Activated CD4-positive, alpha-beta T cell treated with anti-CD3 and anti-CD28 coated beads for 1 hour (primary cell): ENCODE measurements at regions not wholly inside any gene's neighbourhood (a gene's known extent, or its start where the extent isn't known, plus 50 kb on each side); places are given as distances from the start of the nearest gene placed in this dataset.

Experiments
- DNase-seq: peaks from one replicate; pipeline ENCODE4 v3.0.0-alpha.2; 2020

DNA sequence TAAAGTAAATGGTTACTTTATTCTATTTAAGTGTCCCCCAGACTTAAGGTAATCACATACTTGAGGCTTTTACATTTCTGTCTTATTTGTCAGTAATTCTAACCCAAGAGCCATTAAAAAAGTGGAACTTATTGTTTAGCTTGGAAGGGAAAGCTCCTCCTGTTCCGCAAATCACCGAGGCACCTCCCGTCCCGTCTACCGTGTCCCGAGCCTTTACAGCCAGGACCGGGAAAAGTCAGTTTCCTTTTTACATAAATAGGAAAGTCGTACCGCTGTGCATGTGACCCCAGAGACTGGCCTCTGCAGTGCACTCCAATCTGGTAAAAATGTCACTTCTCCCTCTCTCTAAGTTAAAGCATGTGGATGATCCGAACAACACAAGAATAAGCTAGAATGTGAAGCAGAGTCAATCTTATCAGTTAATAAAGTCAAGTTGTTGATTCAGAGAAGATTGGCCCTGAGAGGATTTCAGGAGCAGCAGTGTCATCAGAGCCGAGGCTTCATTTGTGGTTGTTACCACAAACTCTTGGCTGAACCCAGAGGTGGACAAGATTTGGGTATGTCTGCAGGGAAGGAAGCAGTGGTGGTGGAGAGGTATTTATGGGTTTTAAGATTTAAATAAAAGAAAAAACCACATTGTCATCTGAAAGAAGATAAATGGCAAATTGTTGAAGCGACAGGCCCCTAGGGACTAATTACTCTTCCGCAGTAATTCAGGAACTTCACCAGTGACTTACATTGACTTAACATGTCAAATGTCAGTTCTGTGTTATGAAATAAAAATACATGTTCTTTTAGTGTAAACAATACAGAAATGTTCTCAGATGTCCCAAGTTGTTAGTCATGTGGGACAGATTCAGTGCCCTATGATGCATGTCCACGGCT is 316.6 kb upstream of the ZNF32 start:
- no peak for DNase-seq

DNA sequence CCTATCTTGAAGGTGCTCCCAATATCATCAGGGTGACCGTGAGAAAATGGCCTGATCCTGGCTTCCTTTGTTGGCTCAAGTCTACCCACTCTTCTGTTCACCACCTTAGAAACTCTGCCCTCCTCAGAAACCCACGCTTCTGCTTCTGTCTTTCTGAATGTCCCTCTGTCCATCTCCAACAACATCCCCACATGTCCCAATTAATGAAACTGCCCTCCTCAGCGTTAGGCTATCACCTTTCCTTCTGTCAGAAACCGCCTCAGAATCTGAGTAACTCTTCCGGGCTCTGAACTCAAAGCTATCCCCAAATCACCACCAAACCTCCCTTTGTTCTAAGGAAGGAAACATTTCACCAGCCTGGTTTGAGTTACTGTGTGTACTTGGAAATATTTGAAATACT is 315.8 kb upstream of the ZNF32 start:
- no peak for DNase-seq

DNA sequence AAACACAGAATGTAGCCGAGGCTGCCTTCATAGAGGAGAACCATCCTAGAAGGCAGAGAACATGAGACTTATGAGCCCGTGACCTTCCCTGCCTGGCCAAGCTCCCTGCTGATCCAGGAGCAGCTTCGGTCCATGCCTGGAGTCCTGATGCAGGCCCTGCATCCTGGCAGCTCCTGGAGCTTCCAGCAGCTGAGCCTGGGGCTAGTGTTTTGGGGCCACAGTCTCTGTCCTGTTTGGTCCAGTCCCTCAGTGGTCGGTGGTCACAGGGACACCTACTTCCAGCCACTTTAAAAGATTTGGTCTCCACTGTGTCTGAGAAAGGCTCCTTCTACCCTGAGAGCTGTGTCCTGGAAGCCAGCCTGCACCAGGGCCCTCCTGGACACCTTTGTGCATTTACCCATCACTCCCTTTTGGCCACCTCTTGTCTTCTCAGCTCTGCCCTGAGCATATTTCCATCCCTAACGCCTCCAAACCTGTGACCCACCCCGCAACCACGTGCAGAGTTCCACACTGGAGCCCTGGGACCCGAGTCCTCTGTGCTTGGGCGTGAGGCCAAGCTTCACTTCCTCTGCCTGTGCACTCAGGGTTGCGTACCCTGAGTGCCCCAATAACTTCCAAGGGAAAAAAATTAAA is 315.2 kb upstream of the ZNF32 start:
- no peak for DNase-seq

DNA sequence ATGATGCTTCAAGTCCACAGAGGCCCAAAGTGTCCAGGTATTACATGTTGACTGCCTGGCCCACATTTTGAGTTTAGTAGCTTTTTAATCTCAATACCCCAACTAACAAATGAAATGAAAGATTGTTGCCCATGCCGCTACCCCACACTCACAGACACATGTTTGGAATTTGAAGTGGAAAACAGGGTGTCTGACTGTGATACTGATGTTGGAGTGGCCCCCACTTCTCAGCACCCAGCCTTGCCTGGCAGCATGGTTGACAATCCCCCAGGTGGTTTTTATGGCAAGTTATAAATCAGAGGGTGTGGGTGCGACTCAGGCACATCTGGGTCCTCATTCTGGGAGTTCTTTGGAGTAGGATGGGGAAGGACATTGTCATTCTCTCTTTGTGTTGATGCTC is 314.7 kb upstream of the ZNF32 start:
- DNase-seq: no peak

DNA sequence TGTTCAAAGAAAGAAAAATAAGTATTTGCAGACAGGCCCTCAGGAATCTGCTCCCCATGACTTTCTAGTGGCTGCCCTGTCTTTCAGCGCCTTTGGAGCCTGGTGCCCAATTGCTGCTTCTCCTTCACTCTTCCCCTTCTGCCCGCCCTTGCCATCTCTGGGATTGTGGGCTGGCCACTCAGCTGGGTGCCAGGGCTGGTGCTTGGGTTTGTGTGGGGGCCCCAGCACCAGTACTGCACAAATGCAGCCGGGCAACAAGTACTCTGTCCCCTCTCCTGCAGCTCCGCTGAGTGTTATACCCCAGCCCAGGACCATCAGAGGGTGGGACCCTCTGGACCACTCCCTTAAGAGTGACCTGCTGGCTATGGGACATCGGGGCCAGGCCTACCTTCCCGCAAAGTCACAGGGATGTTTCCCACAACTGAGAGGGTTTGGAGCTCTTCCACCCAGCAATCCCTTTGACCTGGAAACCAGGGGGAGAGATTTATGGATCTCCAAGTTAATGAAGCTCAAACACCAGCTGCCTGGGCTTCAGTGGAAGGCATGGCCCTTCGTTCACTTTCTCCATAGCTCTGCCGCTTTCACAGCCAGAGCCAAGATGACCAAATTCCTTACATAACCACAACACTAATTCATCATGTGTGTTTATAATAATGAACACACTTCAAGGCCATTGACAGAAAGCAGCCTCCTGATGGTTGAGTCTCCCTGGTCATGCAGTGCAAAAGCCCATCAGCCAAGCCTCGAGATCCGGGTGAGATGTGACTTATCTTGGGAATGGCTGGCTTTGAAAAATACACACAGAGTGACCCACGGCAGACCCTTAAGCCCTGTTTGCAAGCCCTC is 313.9 kb upstream of the ZNF32 start:
- no peak for DNase-seq

DNA sequence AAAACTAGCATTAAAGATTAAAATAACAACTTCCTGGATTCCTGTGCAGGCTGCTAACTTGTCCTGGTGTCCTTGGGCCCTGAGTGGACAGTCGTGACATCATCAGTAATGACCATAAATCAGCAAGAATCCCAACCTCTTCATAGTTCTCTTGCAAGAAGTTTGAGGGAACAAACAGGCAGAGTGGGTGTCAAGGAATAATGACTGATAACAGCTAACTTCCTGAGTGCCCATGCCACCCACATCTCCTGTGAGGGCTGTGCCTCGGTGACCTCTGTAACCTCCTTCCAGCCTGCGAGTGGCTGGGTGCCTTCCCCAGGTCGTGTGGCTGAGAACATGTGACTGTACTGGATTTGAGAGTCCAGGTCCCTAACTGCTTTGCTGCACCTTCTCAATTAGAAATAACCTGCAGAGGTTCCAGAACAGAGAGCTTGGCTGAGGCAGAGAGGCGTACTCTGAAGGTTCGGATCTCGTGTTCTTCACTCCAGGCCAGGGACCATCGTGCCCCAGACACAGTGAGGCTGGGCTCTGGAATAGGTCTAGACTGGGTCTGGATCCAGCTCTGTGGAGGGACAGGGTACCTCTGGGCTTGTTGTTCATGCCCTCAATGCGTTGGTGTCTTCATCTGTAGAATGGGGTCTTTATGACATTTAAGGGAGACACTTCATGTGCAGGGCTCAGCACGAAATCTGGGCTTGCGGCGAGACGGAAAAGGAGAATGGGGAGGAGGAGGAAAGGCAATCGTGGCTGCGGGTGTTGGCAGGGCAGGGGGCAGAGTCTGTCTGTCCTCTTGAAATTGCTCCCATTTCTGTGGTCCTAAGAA is 313.1 kb upstream of the ZNF32 start:
- DNase-seq: no peak

DNA sequence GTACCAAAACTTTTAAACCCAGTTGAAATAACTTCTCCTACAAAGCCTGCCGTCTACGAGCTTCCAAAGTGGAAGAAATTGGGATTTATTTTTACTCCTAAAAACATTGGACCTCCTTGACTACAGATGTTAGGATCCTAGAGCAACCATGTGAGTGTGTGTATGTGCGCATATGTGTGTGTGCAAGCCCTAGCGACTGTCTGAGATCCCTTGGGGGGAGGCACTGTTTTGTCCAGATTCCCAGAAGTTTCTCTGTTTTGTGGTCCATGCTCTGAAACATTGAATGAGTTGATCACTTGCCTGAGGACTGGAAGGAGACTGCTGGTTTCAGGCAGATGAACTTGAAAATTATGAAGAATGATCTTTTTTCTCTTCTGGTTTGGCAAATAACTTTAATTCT is 312.3 kb upstream of the ZNF32 start:
- no peak for DNase-seq

DNA sequence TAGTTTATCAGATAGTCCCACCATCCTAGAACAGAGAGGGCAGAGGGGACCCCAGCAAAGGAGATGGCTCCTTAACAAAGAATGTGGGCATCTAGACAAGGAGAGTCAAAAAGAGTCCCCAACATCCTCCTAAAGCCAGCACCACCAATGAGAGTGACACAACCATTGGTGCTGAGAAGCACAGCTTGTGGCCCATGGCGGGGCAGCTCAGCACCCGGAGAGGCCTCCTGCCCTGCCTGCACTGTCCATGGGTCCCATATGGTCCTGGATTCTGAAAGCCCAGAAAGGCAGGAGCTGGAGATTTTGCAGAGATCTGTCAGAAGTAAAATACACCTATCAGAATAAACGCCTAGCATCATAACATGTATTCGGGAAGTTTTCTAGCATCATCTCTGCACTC is 311.8 kb upstream of the ZNF32 start:
- DNase-seq: no peak

DNA sequence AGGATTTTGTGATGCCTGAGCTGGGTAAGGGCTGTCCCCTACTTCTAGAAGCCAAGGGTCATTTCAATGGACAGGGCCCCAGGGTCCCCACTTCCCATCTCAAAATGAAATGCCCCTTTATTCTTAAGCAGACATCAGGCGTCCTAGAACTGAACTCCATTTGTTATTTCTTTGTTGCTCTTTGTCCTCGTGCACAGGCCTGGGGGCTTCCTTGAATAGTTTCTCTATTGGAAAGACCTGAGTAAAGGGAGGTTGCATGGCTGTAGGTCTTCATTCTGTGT is 311.4 kb upstream of the ZNF32 start:
- DNase-seq: no peak

DNA sequence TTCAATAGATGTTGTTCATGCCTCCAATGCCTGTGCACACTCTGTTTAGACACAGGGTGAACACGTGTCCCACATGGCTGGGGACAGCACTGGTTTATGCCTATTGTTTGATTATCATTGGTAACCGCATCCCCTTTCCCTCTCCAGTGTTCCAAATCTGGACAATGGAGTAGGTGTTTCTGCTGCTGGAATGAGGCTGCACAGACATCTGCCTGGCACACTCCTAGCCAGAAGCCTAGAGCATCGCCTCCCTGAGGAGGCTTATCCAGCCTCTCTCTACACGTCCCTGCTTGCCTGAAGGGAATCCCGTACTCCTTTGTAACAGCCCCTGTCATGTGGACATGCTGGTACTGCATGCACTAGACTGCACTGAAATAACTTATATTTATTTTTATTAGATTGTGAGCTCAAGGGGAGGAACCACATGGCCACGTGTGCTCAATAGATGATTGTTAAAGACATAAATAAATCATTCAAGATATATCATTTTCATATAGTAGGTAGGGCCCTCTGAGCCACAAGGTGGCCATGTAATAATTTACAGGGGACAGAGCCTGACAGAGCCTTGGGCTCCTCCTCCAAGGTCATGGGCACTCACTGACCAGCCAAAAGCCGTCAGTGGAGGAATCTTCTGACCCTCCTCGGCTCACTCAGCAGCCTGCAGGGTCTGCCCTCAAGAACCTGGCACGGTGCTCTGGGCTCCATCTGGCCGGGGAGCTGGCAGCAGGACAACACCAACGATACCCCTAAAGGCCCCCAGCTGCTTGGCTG is 310.9 kb upstream of the ZNF32 start:
- no peak for DNase-seq

DNA sequence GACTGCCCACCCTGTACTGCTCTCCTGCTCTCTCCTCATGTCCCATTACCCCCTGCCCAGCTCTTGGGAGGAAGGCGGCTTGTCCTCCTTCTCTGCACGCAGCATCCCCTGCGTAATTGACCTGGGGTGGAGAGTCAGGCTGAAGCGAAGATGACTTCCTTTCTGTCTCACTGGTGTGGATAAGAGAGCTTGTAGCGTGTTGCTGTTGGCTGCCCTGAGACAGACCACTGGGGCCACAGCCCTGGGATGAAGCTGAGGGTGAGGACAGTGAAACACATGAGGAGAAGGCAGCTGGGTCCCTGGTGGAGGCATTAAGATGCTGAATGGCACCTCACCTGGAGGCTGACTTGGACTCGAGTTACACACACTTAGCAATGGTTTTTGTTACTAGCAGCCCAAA is 310.3 kb upstream of the ZNF32 start:
- no peak for DNase-seq

DNA sequence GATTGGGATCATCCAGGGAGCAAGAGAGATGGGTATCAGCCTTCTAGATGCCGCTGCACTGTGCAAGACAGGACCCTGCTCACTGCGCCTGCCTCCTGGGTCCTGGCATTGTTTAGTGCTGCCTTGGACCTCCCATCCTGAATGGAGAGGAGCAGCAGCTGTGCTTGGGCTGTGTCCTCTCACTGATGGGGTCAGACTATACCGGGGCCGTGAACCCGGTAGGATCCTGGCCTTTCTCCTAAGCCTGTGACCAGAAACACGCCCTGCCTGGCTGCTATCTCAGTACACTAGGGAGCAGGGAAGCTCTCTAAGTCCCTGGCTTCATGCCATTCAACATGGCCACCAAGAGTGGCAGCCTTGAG is 309.4 kb upstream of the ZNF32 start:
- DNase-seq: no peak

DNA sequence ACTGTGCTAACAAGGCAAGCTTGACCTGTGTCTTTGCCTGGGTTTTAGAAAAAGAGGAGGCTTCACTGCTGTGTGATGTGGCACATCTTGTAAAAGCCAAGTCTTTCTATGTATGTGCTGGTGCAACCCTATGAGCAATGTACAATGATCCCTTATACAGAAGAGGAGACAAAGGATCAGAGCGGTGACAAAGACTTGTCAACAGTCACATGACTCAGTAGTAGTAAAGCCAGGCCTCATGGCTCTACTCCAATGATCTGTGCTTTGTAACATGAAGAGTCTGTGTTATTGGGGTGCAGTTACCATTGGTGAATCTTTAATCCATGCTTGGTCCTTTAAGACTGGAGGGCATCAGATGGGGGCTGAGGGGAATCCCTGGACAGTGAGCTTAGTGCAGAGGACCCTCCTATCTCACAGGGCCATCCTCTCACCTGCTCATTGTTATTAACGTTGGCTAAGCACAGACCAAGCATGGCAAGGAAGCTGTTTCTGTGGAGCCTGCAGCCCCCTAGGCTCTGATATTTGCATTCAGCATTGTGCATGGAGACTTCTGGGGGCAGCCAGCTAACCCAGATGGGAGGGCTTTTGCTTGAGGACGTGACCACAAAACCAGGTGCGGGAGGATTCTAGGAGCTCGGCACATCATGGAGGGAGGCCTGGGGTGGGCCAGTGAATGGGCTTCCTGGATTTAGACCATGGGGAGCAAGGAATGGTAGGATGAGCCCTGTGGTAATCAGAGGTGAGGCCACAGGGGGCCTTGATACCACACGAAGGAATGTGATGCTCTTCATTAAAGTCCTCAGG is 308.8 kb upstream of the ZNF32 start:
- no peak for DNase-seq

DNA sequence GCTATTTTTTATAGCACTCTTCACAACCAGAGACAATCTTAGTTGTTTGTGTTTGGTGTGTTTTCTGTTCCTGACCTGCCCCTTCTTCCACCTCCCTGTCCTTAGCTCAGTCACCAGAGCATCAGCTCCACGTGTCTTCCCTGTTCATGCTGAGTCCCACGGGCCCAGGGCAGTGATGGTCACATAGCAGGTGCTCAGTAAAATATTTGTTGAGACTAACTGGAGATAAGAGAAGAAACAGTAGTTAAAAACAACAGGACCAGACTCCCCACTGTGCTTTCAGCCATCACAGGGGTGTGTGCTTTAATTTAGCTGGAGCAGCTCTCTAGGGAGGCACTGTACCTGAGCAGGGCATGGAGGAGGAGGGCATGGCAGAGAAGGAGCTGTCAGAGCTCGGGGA is 307.3 kb upstream of the ZNF32 start:
- no peak for DNase-seq

DNA sequence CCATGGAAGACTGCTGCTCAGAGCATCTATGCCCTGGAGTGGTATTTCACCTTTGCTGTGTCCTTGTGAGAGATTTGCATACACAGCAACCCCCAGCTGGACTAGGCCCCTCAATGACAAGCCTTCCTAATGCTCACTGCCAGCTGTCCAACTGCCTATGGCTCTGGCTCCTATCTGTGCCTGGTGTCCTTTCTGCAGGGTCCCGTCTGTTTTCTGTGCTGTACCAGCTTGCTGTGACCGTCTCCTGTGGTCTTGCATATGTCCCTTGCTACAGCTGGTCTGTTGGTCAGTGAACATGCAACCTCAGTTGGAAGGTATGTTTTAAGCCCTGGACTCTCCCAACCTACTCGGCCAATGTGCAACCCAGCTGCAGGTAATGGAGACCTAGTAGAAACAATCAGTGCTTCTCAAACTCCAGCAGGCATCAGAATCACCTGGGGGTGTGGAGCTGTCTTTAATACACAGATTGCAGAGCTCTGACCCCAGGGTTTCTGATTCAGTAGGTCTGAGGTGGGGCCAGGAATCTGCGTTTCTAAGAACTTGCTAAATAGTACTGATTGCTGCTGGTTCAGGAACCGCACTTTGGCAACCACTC is 306.4 kb upstream of the ZNF32 start:
- DNase-seq: no peak

DNA sequence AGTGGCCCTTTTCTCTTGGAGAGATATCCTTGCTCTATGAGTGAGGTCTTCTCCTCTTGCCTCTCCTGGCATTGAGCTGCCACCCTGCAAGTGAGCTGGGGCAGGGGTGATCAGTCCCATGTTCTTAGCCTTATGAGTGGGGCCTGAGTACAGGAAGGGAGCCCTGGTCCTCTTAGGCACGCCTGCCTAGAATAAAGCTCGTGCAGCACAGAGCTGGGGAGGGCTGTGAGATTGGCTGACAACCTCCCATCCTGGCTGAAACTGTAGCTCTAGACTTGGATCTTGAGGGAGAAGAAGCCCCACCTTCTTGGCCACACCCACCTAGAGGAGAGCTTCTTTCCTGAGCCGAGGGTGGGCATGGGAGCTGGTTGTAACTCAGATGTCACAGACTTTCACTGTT is 305.0 kb upstream of the ZNF32 start:
- DNase-seq: no peak

DNA sequence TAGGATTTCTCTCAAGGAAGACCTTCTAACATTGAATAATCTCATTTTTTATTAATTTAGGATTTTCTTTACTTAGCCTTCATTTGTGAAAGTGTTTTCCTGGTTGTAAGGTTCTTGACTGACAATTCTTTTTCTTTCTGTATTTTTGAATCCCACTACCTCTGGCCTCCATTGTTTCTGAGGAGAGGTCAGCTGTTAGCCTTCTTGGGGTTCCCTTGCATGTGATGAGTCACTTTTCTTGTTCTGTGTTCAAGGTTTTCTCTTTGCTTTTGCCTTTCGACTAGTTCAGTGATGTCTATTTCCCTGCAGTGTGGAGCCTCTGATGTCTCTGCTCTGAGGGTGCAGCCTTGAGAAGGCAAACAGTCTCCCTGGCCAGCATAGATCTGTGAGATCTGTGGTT is 304.1 kb upstream of the ZNF32 start:
- no peak for DNase-seq

DNA sequence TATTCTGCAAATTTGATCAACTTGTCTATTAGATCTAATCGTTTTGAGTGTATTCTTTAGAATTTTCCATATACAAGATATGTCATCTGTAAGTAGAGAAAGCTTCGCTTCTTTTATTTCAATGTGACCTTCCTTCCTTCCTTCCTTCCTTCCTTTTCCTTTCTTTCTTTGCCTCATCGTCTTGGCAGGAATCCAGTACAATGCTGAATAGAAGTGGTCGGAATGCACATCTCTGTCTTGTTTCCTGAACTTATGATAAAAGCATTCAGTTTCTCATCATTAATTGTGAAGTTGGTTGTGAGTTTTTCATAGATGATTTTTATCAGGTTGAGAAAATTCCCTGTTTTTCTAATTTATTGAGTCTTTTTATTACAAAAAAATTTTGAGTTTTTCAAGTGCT is 300.7 kb upstream of the ZNF32 start:
- no peak for DNase-seq

DNA sequence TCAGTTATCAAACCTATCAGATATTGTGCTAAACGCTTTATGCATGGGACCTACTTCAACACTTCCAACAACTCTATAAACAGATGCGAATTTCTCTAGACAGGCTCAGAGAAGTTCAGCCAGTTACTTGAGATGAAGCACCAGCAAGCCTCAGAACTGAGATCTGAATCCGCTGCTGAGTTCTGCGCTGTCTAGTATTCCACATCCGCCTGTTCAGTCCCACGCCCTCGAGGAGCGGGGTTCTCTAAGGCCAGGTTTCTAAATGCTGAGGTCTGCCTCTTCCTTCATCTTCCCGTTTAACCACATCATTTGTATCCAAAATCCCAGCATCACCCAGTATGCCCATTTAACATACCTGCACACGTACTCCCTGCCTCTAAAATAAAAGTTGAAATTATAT is 297.8 kb upstream of the ZNF32 start:
- no peak for DNase-seq

DNA sequence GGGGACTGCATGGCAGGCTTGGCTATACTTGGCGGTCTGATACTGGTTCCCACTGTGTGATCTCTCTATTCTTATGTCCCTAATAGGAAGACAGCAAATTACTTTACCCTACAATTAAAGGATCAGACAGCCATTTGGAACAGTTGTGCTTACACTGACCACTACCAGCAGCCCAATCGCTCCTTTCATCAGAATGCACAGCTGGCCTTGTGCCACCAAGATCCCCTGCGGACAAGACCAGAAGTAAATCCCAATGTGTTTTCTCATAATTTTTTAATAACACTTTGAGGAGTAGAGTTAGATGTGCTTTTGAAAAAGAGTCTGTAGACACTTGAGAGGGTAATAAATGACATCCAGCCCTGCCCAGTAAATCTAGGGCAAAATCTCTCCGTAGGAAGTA is 297.2 kb upstream of the ZNF32 start:
- DNase-seq: no peak

DNA sequence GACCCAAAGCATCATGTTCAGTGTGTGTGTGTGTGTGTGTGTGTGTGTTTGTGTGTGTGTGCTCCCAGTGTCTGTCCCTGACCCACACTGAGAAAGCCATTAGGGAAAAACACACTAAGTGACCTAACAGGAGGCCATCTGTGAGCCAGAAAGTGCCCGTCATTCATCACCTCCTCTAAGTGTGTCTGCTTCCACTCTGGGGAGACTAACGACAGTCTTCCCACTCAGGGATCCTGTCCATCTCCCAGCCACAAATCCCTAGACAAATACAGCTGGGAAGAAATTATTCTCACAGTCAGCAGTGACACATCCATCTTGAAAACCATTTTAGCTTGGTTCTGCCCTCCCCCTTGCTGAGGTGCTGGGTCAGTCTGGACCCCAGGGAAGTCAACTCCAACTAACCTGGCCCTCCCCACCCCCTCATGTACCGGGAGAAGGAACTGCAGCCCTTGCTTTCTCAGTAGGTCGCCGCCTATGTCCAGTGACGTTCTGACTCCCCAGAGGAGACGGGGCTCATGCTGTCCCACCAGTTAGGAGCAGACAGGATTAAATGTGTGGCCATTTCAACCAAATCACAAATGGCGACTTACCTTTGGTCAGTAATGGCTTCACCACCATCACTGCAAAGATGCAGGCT is 296.5 kb upstream of the ZNF32 start:
- no peak for DNase-seq
